Liver (tissue), 8 donors: ENCODE measurements at regions not wholly inside any gene's neighbourhood (a gene's known extent, or its start where the extent isn't known, plus 50 kb on each side); places are given as distances from the start of the nearest gene placed in this dataset.

Experiments used
- DNase-seq: peaks from one replicate; pipeline ENCODE4 v3.0.0-alpha.2; 2017; ENCODE audit warnings: low spot score
- H3K27ac ChIP-seq, 2 donors: one replicate each; pipeline ENCODE4 v1.7.0; 2013; ENCODE audit warnings: inconsistent platforms in 2 of 2, low read length in 2 of 2, control low read depth in 1 of 2, low read depth in 1 of 2, mild to moderate bottlenecking in 1 of 2
- H3K27me3 ChIP-seq, 4 donors: one replicate each; pipeline versions ENCODE4 v1.6.1 to v1.7.0; 2013; ENCODE audit warnings: low read length in 3 of 4, inconsistent platforms in 1 of 4, mild to moderate bottlenecking in 1 of 4, moderate library complexity in 1 of 4; ENCODE audit not compliant: control insufficient read depth in 4 of 4, insufficient read depth in 4 of 4
- H3K36me3 ChIP-seq, 4 donors: one replicate each; pipeline versions ENCODE4 v1.6.1 to v1.7.0; 2013; ENCODE audit warnings: low read length in 3 of 4, mild to moderate bottlenecking in 3 of 4, low read depth in 1 of 4, moderate library complexity in 1 of 4; ENCODE audit not compliant: control insufficient read depth in 4 of 4, insufficient read depth in 3 of 4
- H3K4me1 ChIP-seq, 4 donors: one replicate each; pipeline versions ENCODE4 v1.6.1 to v1.7.0; 2013; ENCODE audit warnings: low read length in 3 of 4, mild to moderate bottlenecking in 3 of 4, moderate library complexity in 1 of 4; ENCODE audit not compliant: control insufficient read depth in 4 of 4, insufficient read depth in 4 of 4
- H3K4me3 ChIP-seq, 3 donors: one replicate each; pipeline versions ENCODE4 v1.6.1 to v1.7.0; 2013; ENCODE audit warnings: low read length in 3 of 3, control low read depth in 1 of 3, low read depth in 1 of 3, mild to moderate bottlenecking in 1 of 3
- H3K9ac ChIP-seq, 2 donors: one replicate each; pipeline ENCODE4 v1.7.0; 2013; ENCODE audit warnings: low read length in 2 of 2, mild to moderate bottlenecking in 2 of 2, moderate library complexity in 2 of 2, control low read depth in 1 of 2, low read depth in 1 of 2
- H3K9me3 ChIP-seq, 4 donors: one replicate each; pipeline versions ENCODE4 v1.6.1 to v1.7.0; 2013; ENCODE audit warnings: low read length in 3 of 4; ENCODE audit not compliant: control insufficient read depth in 4 of 4
- ATF3 ChIP-seq: IDR thresholded peaks from 2 replicates; pipeline ENCODE4 v1.6.1; 2016; ENCODE audit warnings: antibody characterized with exemption
- EGR1 ChIP-seq, 2 donors: IDR thresholded peaks; 2 replicates each; pipeline ENCODE4 v1.6.1; 2016 to 2018; ENCODE audit warnings: antibody characterized with exemption in 2 of 2, low read depth in 2 of 2
- FOXA1 ChIP-seq: IDR thresholded peaks from 2 replicates; pipeline ENCODE4 v1.6.1; 2016; ENCODE audit warnings: antibody characterized with exemption
- FOXA2 ChIP-seq: IDR thresholded peaks from 2 replicates; pipeline ENCODE4 v1.6.1; 2016; ENCODE audit warnings: antibody characterized with exemption
- GABPA ChIP-seq, 2 donors: IDR thresholded peaks in 1 of 2; conservative IDR thresholded peaks in 1 of 2; 2 replicates each; pipeline ENCODE4 v1.6.1; 2016; ENCODE audit warnings: antibody characterized with exemption in 2 of 2, mild to moderate bottlenecking in 1 of 2, moderate library complexity in 1 of 2
- HNF4A ChIP-seq, 2 donors: conservative IDR thresholded peaks; 2 replicates each; pipeline ENCODE4 v1.6.1; 2016; ENCODE audit warnings: antibody characterized with exemption in 2 of 2, mild to moderate bottlenecking in 2 of 2
- HNF4G ChIP-seq: IDR thresholded peaks from 2 replicates; pipeline ENCODE4 v1.6.1; 2016; ENCODE audit warnings: antibody characterized with exemption
- JUND ChIP-seq, 2 donors: IDR thresholded peaks; 2 replicates each; pipeline ENCODE4 v1.6.1; 2016; ENCODE audit warnings: antibody characterized with exemption in 2 of 2
- NR2F2 ChIP-seq: IDR thresholded peaks from 2 replicates; pipeline ENCODE4 v1.6.1; 2016; ENCODE audit warnings: antibody characterized with exemption
- RAD21 ChIP-seq, 2 donors: IDR thresholded peaks; 2 replicates each; pipeline ENCODE4 v1.6.1; 2016; ENCODE audit warnings: antibody characterized with exemption in 2 of 2, mild to moderate bottlenecking in 2 of 2
- RXRA ChIP-seq, 2 donors: IDR thresholded peaks; 2 replicates each; pipeline ENCODE4 v1.6.1; 2017 to 2018; ENCODE audit warnings: antibody characterized with exemption in 2 of 2, mild to moderate bottlenecking in 1 of 2
- SP1 ChIP-seq: IDR thresholded peaks from 2 replicates; pipeline ENCODE4 v1.6.1; 2018; ENCODE audit warnings: antibody characterized with exemption, mild to moderate bottlenecking
- TAF1 ChIP-seq: conservative IDR thresholded peaks from 2 replicates; pipeline ENCODE4 v1.6.1; 2016; ENCODE audit warnings: antibody characterized with exemption, mild to moderate bottlenecking
- YY1 ChIP-seq: IDR thresholded peaks from 2 replicates; pipeline ENCODE4 v1.6.1; 2016; ENCODE audit warnings: antibody characterized with exemption, mild to moderate bottlenecking
- WGBS: extraction: QIAGEN DNeasy Blood & Tissue Kit; methylation state at CpG from one replicate; pipeline ENCODE4 v1.1.7; 2013; 5-methylcytosine and 5-hydroxymethylcytosine counted together
- TF ChIP-seq, protein P1 (sequence below): IDR thresholded peaks from 2 replicates; pipeline ENCODE4 v1.6.1; 2016; ENCODE audit warnings: antibody characterized with exemption, mild to moderate bottlenecking
- TF ChIP-seq, protein P2 (sequence below): IDR thresholded peaks from 2 replicates; pipeline ENCODE4 v1.6.1; 2016; ENCODE audit warnings: antibody characterized with exemption
- TF ChIP-seq, protein P3 (sequence below): IDR thresholded peaks from 2 replicates; pipeline ENCODE4 v1.6.1; 2016; ENCODE audit warnings: antibody characterized with exemption
- TF ChIP-seq, protein P4 (sequence below): fragments of 150-350 bp; IDR thresholded peaks from 2 replicates; pipeline ENCODE4 v1.5.1; 2017; ENCODE audit warnings: improper control_type of control experiment, low read depth, low read length; ENCODE audit not compliant: missing input control
- donor health status: healthy.
- donor health status: healthy.
- donor health status: healthy.
- donor health status: healthy.
- donor health status: healthy.

- Histone ChIP-seq H3K4me3 (no peak overlapping the region), H3K4me1 (no peaks in the 10 kb centered on the region), H3K9ac (no peak overlapping the region), H3K36me3 (no peaks in the 10 kb centered on the region), H3K27me3 (no peaks in the 10 kb centered on the region), H3K9me3 (peaks cover 6 to 16% (median 11%) of the 10 kb centered on the region in 4 donors), H3K27ac (no peak overlapping the region)
- no peak for DNase-seq
- WGBS: 81% methylated on average over 6 of the region's 6 CpGs
- TF ChIP-seq YY1 (no peak), HNF4A (conservative IDR thresholded peaks at IDR 0.05) (no peak), NR2F2 (no peak), EGR1 (IDR thresholded peaks at IDR 0.05; ENCODE audit: low read depth in 2 of 2) (no peak), TAF1 (no peak)
- TF ChIP-seq, protein P1, sequence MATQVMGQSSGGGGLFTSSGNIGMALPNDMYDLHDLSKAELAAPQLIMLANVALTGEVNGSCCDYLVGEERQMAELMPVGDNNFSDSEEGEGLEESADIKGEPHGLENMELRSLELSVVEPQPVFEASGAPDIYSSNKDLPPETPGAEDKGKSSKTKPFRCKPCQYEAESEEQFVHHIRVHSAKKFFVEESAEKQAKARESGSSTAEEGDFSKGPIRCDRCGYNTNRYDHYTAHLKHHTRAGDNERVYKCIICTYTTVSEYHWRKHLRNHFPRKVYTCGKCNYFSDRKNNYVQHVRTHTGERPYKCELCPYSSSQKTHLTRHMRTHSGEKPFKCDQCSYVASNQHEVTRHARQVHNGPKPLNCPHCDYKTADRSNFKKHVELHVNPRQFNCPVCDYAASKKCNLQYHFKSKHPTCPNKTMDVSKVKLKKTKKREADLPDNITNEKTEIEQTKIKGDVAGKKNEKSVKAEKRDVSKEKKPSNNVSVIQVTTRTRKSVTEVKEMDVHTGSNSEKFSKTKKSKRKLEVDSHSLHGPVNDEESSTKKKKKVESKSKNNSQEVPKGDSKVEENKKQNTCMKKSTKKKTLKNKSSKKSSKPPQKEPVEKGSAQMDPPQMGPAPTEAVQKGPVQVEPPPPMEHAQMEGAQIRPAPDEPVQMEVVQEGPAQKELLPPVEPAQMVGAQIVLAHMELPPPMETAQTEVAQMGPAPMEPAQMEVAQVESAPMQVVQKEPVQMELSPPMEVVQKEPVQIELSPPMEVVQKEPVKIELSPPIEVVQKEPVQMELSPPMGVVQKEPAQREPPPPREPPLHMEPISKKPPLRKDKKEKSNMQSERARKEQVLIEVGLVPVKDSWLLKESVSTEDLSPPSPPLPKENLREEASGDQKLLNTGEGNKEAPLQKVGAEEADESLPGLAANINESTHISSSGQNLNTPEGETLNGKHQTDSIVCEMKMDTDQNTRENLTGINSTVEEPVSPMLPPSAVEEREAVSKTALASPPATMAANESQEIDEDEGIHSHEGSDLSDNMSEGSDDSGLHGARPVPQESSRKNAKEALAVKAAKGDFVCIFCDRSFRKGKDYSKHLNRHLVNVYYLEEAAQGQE: no peak
- TF ChIP-seq, protein P2, sequence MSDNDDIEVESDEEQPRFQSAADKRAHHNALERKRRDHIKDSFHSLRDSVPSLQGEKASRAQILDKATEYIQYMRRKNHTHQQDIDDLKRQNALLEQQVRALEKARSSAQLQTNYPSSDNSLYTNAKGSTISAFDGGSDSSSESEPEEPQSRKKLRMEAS: no peak
Measured at GRCh38 chr19:20388706-20389225, 176.8 kb downstream of the ZNF737 start.

- no peak overlapping the region for H3K9ac ChIP-seq
- 80% methylated on average over 2 of the region's 2 CpGs for WGBS
- no peak for DNase-seq
- H3K36me3 ChIP-seq: no peaks in the 10 kb centered on the region
- peaks cover 0 to 7% (median 1%) of the 10 kb centered on the region in 4 donors for H3K9me3 ChIP-seq
- H3K27ac ChIP-seq: no peak overlapping the region
- no peaks in the 10 kb centered on the region for H3K4me1 ChIP-seq
- TF ChIP-seq FOXA1 (no peak), SP1 (no peak), HNF4G (no peak), RAD21 (IDR thresholded peaks at IDR 0.05) (no peak), EGR1 (IDR thresholded peaks at IDR 0.05; ENCODE audit: low read depth in 2 of 2) (no peak), JUND (IDR thresholded peaks at IDR 0.05) (no peak), YY1 (no peak), RXRA (IDR thresholded peaks at IDR 0.05) (no peak), HNF4A (conservative IDR thresholded peaks at IDR 0.05) (no peak), GABPA (IDR thresholded peaks at IDR 0.05 in 1 of 2, conservative IDR thresholded peaks at IDR 0.05 in 1 of 2) (no peak), NR2F2 (no peak), TAF1 (no peak), FOXA2 (no peak), ATF3 (no peak)
- TF ChIP-seq, protein P1: no peak
- TF ChIP-seq, protein P2: no peak
- TF ChIP-seq, protein P3, sequence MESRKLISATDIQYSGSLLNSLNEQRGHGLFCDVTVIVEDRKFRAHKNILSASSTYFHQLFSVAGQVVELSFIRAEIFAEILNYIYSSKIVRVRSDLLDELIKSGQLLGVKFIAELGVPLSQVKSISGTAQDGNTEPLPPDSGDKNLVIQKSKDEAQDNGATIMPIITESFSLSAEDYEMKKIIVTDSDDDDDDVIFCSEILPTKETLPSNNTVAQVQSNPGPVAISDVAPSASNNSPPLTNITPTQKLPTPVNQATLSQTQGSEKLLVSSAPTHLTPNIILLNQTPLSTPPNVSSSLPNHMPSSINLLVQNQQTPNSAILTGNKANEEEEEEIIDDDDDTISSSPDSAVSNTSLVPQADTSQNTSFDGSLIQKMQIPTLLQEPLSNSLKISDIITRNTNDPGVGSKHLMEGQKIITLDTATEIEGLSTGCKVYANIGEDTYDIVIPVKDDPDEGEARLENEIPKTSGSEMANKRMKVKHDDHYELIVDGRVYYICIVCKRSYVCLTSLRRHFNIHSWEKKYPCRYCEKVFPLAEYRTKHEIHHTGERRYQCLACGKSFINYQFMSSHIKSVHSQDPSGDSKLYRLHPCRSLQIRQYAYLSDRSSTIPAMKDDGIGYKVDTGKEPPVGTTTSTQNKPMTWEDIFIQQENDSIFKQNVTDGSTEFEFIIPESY: no peak
- TF ChIP-seq, protein P4, sequence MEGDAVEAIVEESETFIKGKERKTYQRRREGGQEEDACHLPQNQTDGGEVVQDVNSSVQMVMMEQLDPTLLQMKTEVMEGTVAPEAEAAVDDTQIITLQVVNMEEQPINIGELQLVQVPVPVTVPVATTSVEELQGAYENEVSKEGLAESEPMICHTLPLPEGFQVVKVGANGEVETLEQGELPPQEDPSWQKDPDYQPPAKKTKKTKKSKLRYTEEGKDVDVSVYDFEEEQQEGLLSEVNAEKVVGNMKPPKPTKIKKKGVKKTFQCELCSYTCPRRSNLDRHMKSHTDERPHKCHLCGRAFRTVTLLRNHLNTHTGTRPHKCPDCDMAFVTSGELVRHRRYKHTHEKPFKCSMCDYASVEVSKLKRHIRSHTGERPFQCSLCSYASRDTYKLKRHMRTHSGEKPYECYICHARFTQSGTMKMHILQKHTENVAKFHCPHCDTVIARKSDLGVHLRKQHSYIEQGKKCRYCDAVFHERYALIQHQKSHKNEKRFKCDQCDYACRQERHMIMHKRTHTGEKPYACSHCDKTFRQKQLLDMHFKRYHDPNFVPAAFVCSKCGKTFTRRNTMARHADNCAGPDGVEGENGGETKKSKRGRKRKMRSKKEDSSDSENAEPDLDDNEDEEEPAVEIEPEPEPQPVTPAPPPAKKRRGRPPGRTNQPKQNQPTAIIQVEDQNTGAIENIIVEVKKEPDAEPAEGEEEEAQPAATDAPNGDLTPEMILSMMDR: no peak
- no peak overlapping the region for H3K4me3 ChIP-seq
- H3K27me3 ChIP-seq: no peaks in the 10 kb centered on the region
Measured at GRCh38 chr19:20385061-20385460, 180.5 kb downstream of the ZNF737 start.
